ENCODE measurements at regions not wholly inside any gene's neighbourhood (a gene's known extent, or its start where the extent isn't known, plus 50 kb on each side); places are given as distances from the start of the nearest gene placed in this dataset.

- no peak for DNase-seq (ENCODE audit: low read depth, low spot score)
Observed at GRCh38 chr2:11920993-11921583, 174.7 kb downstream of the LPIN1 start.

GRCh38 chr2:11922294-11922693 lies 175.9 kb downstream of the LPIN1 start:
- no peak for DNase-seq (ENCODE audit: low read depth, low spot score)

DNA sequence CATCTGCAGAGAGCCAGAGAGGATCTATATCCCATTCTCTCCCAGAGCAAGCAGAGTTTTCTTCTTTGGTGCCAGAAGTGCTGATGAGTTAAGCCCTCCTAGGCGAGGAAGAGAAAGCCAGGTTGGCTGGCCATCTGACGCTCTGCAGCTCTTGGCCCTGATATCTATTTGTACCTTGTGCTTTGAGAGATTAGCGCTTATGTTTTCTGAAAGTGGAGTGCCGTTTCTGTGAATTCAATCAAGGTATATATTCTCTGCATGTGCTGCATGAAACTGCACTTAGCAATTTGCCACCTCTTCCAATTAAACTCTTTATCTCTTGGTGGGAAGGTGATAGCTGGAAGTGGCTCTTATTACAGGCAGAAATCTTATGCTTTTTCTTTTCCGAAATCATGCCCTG lies 177.5 kb downstream of the LPIN1 start:
- no peak for DNase-seq (ENCODE audit: low read depth, low spot score)

DNA sequence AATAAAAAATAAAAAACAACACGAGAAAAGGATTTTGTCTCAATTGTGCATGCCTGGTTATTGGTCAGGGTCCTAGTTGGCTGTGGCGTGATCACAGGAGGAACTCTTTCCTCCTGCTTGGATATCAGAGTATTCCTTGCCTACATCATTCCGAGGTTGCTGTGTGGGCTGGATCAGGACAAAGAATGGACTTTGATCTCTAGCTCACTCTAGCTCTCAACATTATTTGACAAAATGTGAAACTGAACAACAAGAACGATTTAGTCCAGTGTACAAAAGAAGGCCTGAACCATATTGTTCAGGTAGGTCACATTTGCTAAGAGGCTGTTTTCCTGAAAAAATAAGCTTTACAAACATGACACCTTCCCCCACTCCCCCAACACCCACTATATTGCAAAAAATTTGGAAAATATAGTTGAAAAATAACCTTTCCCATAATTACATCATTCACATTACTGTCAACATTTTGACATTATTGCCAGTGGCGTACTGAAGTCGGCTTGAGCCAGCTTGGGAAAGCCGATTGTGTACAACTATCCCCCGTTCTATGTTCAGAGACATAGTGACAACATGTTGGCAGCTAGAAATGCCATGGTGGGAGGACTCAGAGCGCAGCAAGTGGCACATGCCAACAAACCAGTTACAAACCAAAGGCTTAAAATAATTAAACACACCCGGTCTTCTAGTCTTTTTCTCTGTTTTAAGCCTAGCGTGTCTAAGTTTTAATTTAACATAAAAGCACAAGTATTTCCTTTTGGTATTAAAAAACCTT lies 179.0 kb downstream of the LPIN1 start:
- no peak for DNase-seq (ENCODE audit: low read depth, low spot score)

DNA sequence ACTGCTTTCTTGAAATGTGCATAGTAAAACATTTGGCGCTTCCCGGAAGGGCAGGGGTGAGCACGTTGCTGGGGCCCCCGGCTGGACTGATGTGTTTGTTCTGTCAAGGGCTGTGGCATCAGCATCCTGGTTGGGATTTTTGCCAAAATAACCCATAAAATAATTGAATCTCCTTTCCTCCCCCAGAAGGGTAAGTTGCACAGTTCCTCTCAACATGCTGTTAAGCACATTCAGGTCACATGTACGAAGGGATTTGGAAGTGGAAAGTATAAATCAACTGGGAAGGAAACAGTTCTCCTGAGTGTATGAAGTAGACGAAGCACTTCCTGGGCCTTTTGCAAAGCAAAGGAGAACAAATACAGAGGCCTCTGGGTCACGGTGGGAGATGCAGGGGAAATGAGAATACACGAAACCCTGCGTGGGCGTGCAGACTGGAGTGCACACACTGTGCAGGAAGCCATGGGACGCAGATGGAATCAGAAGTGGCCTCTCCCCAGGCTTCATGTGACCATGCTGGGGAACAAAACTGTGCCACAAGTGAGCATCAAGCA lies 183.9 kb downstream of the LPIN1 start:
- DNase-seq (ENCODE audit: low read depth, low spot score) = no peak

- DNase-seq (ENCODE audit: low read depth, low spot score) = no peak
Observed at GRCh38 chr2:11932048-11932512, 185.6 kb downstream of the LPIN1 start.

DNA sequence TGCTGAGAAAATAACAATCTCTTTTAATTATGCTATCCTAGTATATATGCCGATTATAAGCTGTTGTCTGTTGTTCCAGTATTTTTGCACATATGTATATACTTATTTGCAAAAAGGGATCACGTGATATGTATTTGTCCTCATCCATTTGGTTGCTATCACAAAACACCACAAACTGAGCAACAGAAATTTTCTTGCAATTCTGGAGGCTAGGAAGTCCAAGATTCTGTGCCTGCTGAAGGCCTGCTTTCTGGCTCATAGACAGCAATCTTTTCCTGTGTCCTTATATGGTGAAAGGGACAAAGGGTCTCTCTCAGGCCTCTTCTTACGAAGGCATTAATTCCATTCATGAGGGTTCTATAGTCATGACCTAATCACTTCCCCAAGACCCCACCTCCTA lies 186.5 kb downstream of the LPIN1 start:
- DNase-seq (ENCODE audit: low read depth, low spot score) = no peak

- DNase-seq (ENCODE audit: low read depth, low spot score) = no peak
Observed at GRCh38 chr2:11933854-11934253, 187.4 kb downstream of the LPIN1 start.

DNA sequence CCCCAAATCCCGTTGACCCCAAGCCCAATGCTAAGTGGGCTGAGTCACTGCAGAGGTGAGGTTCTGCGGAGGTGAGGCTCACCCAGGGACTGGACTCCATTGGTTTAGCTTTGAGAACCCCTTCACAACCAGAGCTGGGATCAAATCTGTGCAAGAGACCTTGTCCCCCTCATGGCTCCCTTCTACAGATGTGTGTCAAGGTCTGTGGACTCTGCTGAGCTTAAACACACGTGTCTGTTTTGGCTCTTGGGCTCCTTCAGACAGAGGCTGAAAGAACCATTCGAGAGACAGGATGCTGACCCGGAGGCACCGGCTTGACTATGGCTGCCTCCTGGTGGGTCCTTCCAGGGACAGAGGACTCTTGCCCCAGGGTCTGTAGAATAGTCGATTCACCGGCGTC lies 190.3 kb downstream of the LPIN1 start:
- DNase-seq (ENCODE audit: low read depth, low spot score) = no peak

DNA sequence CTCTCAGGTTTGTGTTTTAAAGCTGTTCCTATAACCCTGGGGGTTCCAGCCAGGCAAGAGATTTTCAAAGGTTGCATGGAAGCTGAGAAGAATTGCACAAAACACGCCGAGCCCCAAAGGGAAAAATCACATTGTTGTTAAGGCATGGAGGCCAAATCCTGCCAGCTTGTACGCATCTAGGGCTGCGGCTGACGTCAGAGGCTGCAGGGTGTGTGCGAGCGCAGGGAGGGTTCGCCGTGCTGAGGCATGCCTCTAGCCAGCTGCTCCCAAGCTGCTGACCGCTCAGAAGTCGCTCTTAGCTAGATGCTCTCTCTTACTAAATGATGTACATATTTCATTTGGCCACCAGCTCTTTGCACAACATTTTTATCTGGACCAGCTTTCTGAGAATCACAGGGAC lies 191.8 kb downstream of the LPIN1 start:
- DNase-seq (ENCODE audit: low read depth, low spot score) = no peak

GRCh38 chr2:11939523-11939922 lies 193.1 kb downstream of the LPIN1 start:
- DNase-seq (ENCODE audit: low read depth, low spot score) = no peak

DNA sequence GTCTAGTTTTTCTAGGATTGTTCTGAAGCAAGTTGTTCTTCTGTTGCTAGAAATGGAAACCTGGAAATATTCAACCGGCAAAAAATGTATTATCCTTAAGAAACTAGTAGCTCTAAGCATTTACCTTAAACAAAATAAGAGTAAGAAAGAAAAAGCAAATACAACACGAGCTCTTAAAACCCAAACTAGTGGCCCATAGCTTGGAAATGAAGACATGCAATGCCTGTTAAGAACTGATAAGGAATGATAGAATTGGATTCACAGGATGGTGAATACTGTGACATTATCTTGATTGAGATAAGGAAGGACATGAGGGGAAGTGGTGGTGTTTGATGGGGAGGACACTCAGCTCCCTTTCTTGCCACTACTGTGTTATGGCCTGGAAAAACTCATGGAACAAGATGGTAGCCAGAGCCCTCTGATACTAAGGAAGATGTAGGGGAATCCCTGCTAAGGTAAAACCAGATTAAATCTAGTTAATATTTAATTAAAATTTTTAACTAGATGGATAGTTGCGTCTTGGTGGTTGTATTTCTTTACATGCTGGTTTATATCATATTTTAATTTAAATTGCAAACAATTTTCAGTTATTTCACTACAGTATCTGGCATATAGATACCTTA lies 193.8 kb downstream of the LPIN1 start:
- no peak for DNase-seq (ENCODE audit: low read depth, low spot score)

- DNase-seq (ENCODE audit: low read depth, low spot score) = no peak
Observed at GRCh38 chr2:11940799-11941198, 194.4 kb downstream of the LPIN1 start.

DNA sequence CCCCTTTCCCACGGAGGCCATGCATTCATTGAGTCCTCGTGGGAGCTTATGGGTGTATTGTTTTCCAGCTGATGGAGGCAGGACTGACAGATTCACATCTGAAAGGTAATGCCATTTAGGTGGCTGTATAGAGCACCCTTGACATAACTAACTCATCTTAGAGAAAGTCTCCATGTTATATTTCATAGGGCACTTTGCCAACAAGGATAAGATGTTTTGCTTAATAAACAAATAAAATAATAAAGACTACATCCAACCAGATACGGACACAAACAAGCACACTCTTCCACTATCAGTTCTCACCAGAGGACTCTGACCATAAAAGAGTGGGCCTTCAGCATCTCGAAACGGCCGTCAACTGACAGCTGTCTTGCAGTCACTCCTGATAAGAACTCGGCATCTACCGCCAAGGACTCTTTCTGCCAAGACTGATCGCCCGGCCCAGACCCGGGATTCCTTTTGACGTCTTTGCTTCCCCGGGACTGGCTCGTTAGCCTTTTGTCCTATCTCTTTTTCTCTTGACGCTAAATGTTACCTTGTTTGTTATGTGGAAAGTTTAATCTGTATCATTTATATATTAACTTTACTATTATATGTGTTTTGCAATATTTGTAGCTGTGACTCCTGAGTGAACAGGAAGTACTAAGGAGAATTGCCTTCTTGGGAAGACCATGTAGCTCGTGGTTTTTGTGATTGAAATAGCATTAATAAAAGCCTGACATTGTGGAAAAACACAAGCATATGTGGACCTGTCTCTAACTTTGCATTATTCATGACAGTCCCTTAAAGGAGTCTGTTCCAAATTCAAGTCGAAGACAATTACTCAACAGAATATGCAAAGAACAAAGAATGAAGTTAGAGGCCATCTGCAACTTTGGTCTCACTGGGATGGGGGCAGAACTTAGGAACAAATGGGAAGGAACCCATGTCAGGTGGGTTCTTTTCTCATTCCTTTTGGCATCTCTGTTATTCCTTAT lies 195.1 kb downstream of the LPIN1 start:
- DNase-seq (ENCODE audit: low read depth, low spot score) = no peak

GRCh38 chr2:11942178-11942569 lies 195.7 kb downstream of the LPIN1 start:
- no peak for DNase-seq (ENCODE audit: low read depth, low spot score)

DNA sequence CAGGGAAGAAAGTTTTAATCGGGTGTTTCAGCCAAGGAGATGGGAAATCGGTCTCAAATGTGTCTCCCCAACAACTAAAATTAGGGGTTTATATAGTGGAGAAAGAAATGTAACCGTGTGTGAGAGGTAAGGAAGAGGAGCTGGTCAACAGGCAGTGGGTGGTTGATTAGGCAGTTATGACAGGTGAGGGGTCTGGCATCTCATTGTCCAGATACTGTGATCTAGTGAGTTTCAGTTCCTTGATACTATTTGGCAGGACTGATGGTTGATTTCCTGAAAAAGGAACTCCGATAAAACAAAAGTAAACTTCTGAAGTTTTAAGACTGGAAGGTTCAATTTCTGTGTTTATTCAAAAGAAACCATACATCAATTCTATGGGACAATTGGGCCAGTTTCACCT lies 197.9 kb downstream of the LPIN1 start:
- no peak for DNase-seq (ENCODE audit: low read depth, low spot score)

DNA sequence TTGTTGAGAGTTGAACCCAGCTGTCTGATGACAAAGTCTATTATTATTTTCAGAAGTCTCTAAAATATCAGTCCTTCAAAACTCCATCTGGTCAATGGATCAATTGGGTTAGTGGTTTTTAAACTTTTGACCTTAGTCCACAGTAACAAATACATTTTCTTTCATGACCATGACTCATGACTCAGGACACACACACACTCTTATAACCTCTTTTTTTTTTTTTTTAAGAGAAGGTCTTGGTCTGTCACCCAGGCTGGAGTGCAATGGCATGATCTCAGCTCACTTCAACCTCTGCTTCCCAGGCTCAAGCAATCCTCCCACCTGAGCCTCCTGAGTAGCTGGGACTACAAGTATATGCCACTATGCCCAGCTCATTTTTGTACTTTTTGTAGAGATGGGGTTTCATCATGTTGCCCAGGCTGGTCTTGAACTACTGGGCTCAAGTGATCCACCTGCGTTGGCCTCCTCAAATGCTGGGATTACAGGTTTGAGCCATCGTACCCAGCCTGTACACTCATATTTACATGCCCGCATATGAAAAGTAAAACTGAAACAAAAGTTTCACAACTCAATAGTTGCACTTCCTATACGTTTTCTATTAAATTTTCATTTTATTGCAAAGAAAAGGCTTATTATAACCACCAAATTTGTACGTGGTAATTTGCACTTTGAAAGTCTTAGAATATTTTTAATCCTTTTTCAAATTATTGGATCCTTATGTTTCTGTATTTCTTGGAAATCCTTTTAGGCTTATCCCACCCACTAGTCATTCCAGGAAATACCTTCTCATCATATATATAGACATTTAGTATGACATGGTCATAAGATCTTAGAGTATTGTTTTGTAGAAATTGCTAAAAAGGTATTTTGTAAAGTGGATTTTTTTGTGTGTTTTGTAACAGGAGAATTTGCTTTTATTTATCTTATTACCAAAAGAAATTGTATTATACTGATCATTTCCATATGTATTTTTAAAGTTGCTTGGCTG lies 199.0 kb downstream of the LPIN1 start:
- no peak for DNase-seq (ENCODE audit: low read depth, low spot score)

DNA sequence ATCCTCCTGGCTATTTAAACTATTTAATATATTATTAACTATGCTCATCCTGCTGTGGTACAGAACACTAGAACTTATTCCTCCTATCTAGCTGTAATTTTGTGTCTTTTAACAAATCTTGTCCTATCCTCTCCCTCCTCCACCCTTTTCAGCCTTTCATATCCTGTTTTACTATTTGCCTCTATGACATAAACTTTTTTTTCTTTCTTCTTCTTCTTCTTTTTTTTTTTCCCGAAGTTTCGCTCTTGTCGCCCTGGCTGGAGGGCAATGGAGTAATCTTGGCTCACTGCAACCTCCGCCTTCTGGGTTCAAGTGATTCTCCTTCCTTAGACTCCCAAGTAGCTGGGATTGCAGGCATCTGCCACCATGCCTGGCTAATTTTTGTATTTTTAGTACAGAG lies 201.5 kb downstream of the LPIN1 start:
- no peak for DNase-seq (ENCODE audit: low read depth, low spot score)

GRCh38 chr2:11949732-11950523 lies 203.5 kb downstream of the LPIN1 start:
- no peak for DNase-seq (ENCODE audit: low read depth, low spot score)

Data from astrocyte of the hippocampus (primary cell).